HFFc6 (cell line): ENCODE measurements at regions not wholly inside any gene's neighbourhood (a gene's known extent, or its start where the extent isn't known, plus 50 kb on each side); places are given as distances from the start of the nearest gene placed in this dataset.

Experiments used
- DNase-seq: peaks from one replicate; pipeline ENCODE4 v3.0.0-alpha.2; 2018
- H3K27ac Mint-ChIP-seq: 2 replicates; pipeline ENCODE4 v1.8.0; 2020; ENCODE audit warnings: mild to moderate bottlenecking, mixed read lengths
- H3K27me3 Mint-ChIP-seq: 2 replicates; pipeline ENCODE4 v1.8.0; 2021; ENCODE audit warnings: mild to moderate bottlenecking, moderate library complexity, mixed read lengths; ENCODE audit not compliant: insufficient read depth
- H3K36me3 Mint-ChIP-seq: 2 replicates; pipeline ENCODE4 v1.8.0; 2021; ENCODE audit warnings: low read depth, mixed read lengths
- H3K4me1 Mint-ChIP-seq: 2 replicates; pipeline ENCODE4 v1.8.0; 2020; ENCODE audit warnings: low read depth, mixed read lengths
- H3K4me3 Mint-ChIP-seq: 2 replicates; pipeline ENCODE4 v1.8.0; 2020; ENCODE audit warnings: mild to moderate bottlenecking, moderate library complexity, mixed read lengths
- H3K9me3 Mint-ChIP-seq: 2 replicates; pipeline ENCODE4 v1.8.0; 2020; ENCODE audit warnings: mild to moderate bottlenecking, mixed read lengths
- TF ChIP-seq, protein P1 (sequence below): fragments of 200-600 bp; sonication (generic); IDR thresholded peaks from 2 replicates; pipeline ENCODE4 v1.5.0; 2021; ENCODE audit warnings: antibody characterized with exemption, mild to moderate bottlenecking

DNA sequence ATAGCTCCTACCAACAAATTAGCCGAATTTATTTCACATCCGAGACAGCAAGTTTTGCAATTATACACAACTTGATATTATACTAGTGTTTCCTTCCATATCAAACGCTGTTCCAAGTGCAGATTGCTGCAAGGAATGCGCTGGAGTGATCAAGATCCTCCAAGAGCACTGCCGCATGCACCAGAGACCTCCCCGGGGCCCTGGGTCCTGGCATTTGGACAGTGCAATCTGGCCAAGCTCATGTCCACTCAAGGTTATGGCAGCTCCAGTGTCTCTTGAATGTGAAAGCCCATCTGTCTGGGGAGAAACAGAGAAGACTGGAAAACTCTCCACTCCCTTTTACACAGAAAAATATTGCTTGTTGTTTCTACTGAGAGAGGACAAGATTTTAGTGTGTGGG lies 111.9 kb downstream of the HSPH1 start:
- TF ChIP-seq, protein P1, sequence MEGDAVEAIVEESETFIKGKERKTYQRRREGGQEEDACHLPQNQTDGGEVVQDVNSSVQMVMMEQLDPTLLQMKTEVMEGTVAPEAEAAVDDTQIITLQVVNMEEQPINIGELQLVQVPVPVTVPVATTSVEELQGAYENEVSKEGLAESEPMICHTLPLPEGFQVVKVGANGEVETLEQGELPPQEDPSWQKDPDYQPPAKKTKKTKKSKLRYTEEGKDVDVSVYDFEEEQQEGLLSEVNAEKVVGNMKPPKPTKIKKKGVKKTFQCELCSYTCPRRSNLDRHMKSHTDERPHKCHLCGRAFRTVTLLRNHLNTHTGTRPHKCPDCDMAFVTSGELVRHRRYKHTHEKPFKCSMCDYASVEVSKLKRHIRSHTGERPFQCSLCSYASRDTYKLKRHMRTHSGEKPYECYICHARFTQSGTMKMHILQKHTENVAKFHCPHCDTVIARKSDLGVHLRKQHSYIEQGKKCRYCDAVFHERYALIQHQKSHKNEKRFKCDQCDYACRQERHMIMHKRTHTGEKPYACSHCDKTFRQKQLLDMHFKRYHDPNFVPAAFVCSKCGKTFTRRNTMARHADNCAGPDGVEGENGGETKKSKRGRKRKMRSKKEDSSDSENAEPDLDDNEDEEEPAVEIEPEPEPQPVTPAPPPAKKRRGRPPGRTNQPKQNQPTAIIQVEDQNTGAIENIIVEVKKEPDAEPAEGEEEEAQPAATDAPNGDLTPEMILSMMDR = no peak
- no peak for DNase-seq
- Mint-ChIP-seq H3K27me3 (no peaks in the 10 kb centered on the region; the same call in none of the 2 replicates), H3K36me3 (no peaks in the 10 kb centered on the region), H3K27ac (no peak overlapping the region), H3K4me3 (no peak overlapping the region), H3K4me1 (peaks cover 18% of the 10 kb centered on the region), H3K9me3 (no peaks in the 10 kb centered on the region)

DNA sequence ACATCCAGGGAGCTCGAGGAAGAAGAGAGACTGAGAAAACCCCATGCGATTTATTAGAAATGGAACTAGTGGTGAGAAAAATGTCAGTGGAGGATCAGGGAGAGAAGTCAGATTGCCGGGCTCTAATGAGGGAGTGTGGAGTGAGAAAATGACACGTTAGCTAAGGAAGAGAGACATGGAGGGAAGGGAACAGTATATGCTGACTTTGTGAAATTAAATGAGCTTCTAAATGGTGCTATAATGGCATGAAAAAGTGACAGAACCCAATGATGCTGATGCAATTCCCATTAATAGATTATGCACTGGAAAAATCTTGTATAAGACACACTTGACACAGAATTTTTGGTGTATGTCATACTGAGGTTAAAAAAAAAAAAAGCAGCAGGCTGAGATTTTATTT lies 112.6 kb downstream of the HSPH1 start:
- H3K27me3 Mint-ChIP-seq = no peaks in the 10 kb centered on the region; the same call in none of the 2 replicates
- TF ChIP-seq, protein P1 = no peak
- H3K9me3 Mint-ChIP-seq = no peaks in the 10 kb centered on the region
- peaks cover 18% of the 10 kb centered on the region for H3K4me1 Mint-ChIP-seq
- no peak overlapping the region for H3K27ac Mint-ChIP-seq
- H3K4me3 Mint-ChIP-seq = no peak overlapping the region
- no peak for DNase-seq
- H3K36me3 Mint-ChIP-seq = no peaks in the 10 kb centered on the region

DNA sequence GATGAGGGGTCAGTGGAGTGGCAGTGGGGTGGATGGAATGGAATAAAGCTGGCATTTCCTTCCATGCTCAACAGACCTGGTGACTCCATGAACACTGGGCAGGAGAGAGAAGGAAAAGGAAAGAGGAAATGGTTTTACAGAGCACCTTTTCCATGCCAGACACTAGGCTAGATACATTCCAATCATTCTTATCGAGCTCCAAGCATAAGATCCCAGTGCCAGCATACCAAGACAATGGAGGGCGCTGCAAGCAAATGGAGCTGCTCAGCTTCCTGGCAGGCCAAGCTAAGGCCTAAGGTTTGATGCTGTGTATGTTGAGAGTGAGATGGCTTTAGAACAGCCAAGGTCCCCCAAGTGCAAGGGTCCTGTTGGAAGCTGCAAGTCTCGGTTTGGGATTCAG lies 113.2 kb downstream of the HSPH1 start:
- no peaks in the 10 kb centered on the region for H3K36me3 Mint-ChIP-seq
- H3K27me3 Mint-ChIP-seq = no peaks in the 10 kb centered on the region; the same call in none of the 2 replicates
- no peak overlapping the region for H3K27ac Mint-ChIP-seq
- H3K4me3 Mint-ChIP-seq = no peak overlapping the region
- no peaks in the 10 kb centered on the region for H3K9me3 Mint-ChIP-seq
- TF ChIP-seq, protein P1 = no peak
- peaks cover 18% of the 10 kb centered on the region for H3K4me1 Mint-ChIP-seq
- no peak for DNase-seq

DNA sequence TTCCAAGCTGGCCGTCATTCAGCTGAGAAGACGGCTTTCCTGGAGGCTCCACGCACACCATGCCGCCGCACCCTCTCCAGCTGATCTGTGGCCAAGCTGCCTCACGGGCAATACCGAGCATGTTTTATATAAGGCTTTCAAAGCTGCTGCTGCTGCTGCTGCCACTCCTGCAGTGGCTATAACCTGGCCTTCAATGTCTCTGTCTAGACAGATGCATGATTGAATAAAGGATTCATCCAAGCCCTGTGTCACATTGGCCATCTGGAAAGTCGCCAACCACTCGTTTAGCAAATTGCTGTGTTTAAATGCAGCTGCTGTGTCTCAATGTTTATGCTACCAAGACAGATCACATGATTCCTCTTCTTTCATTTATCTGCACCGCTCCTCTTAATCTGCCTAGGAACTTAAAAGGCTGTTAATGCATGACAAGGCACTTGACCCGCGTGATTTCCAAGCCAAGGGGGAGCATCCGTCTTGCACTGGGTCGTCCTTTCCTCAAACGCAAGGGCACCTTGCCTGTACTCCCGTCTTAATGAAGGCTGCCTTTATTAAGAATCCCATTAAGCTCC lies 114.3 kb downstream of the TEX26 start:
- H3K27ac Mint-ChIP-seq = no peak overlapping the region
- no peaks in the 10 kb centered on the region; the same call in none of the 2 replicates for H3K27me3 Mint-ChIP-seq
- no peaks in the 10 kb centered on the region for H3K9me3 Mint-ChIP-seq
- no peak for DNase-seq
- H3K4me1 Mint-ChIP-seq = peaks cover 17% of the 10 kb centered on the region
- H3K36me3 Mint-ChIP-seq = no peaks in the 10 kb centered on the region
- TF ChIP-seq, protein P1 = no peak
- no peak overlapping the region for H3K4me3 Mint-ChIP-seq

DNA sequence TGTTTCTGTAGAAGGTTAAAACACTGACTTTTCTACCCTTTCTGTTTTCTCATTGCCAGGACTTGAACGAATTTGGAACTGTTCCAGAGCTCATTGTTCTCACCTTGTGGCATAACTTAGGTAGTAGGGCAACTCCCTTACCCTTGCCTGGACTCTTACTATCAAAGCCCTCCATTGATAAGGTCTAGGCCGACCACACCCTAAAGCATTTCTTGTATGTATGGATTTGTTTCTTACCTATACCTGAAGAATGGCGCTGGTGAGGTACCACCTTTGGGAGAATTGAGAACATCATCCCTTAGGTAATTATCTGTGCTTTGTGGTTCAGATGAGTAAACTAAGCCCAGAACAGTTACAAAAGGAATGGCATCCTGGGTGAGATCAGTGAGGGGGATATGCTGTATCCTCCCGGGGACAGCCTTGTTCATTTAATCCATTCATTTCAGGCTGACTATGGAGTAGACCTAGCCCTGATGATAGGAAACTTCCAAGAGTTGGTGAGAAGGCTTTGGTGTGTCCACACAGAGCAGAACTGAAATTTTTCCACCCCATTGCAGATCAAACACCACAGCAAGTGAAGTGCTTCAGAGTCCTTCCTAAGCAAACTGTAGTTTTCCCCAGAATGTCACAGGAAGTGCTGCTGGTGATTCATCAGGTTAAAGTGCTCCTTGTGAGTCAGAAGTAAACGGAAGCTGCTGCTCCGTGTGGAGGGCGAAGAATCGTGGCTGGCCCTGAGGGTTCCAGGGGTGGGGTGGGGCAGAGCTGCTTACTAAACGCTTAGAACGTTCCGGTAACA lies 113.0 kb downstream of the TEX26 start:
- TF ChIP-seq, protein P1 = no peak
- Mint-ChIP-seq H3K36me3 (no peaks in the 10 kb centered on the region), H3K9me3 (no peaks in the 10 kb centered on the region), H3K4me3 (peak overlapping the region; percentile 69), H3K27ac (no peak overlapping the region), H3K4me1 (peaks cover 4% of the 10 kb centered on the region), H3K27me3 (no peaks in the 10 kb centered on the region; the same call in none of the 2 replicates)
- peak; percentile 95 for DNase-seq
